GM12891 (cell line): ENCODE measurements at regions not wholly inside any gene's neighbourhood (a gene's known extent, or its start where the extent isn't known, plus 50 kb on each side); places are given as distances from the start of the nearest gene placed in this dataset.

Experiments
- PAX5 ChIP-seq: IDR thresholded peaks from 2 replicates; pipeline ENCODE4 v1.6.1; 2011; ENCODE audit warnings: low read length, moderate library complexity, mild to moderate bottlenecking; ENCODE audit not compliant: insufficient read depth, severe bottlenecking
- POLR2A ChIP-seq: IDR thresholded peaks from 2 replicates; pipeline ENCODE4 v1.6.1; 2011; ENCODE audit warnings: low read depth, low read length, control low read depth
- POLR2AphosphoS5 ChIP-seq: IDR thresholded peaks from 2 replicates; pipeline ENCODE4 v1.6.1; 2011; ENCODE audit warnings: low read depth, low read length, control low read depth
- POU2F2 ChIP-seq: IDR thresholded peaks from 2 replicates; pipeline ENCODE4 v1.6.1; 2011; ENCODE audit warnings: low read depth, mild to moderate bottlenecking, control low read depth, low read length, moderate library complexity
- SPI1 ChIP-seq: IDR thresholded peaks from 2 replicates; pipeline ENCODE4 v1.6.1; 2011; ENCODE audit warnings: low read depth, low read length, control low read depth

DNA sequence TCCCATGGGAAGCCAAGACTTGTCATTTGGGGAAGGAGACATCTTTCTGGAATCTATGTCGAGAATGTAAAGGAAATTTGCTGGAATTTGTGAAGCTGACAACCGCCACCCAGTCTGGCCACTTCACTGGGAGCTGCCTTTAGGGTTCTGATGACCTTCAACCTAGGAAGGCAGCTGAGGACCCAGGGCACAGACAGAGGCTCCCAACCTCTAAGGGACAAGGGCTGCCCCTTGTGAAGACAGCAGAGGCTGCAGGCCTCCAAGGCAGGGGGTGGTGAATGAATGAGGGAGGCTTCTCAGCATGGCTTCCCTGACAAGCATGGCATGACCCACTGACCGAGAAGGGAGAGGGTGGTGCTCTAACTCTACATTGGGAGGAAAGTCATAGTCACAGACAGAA, 128.9 kb upstream of the ASB18 start:
- TF ChIP-seq PAX5: no peak
- no peak for TF ChIP-seq POLR2A
- no peak for TF ChIP-seq POLR2AphosphoS5
- no peak for TF ChIP-seq SPI1
- TF ChIP-seq POU2F2: no peak
